ENCODE measurements at regions not wholly inside any gene's neighbourhood (a gene's known extent, or its start where the extent isn't known, plus 50 kb on each side); places are given as distances from the start of the nearest gene placed in this dataset.

DNA sequence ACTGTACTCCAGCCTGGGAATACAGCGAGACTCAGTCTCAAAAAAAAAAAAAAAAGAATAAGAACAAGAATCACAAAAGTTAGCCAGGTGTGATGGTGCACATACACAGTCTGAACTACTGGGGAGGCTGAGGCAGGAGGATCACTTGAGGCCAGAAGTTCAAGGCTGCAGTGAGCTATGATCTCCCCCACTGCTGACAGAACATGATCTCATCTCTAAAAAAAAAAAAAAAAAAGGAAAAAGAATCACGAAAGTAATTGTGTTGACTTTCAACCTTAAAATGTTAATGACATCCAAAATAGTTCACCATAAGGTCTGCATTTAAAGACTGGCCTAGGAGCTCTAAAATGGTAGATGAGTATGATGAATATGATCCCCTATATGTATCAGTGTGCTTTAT lies 68.0 kb upstream of the MAP4 start:
- no peak for TF ChIP-seq CTCF (conservative IDR thresholded peaks at IDR 0.05; ENCODE audit: low read length)
- TF ChIP-seq EZH2phosphoT487 (IDR thresholded peaks at IDR 0.05; ENCODE audit: borderline replicate concordance, low read depth, low read length), result no peak

All from OCI-LY7 (cell line).